Lung (tissue), 11 donors: ENCODE measurements at regions not wholly inside any gene's neighbourhood (a gene's known extent, or its start where the extent isn't known, plus 50 kb on each side); places are given as distances from the start of the nearest gene placed in this dataset.
A peak's percentile ranks its signal among the peaks of the same experiment; 100 is the strongest.
"Not testable (repeated sequence)": the region's sequence is repeated elsewhere in the genome, so short reads cannot be mapped to it uniquely, and the experiment has no call there.

ENCODE experiments used
- ATAC-seq: fragments of 200-7000 bp; cut with Tn5 transposase; one replicate; pipeline ENCODE4 v1.9.1; 2020; ENCODE audit warnings: moderate number of reproducible peaks; ENCODE audit not compliant: insufficient read depth, low FRiP score
- DNase-seq, 3 donors: peaks; one replicate each; pipeline ENCODE4 v3.0.0-alpha.2; 2013 to 2017
- H3K27ac ChIP-seq, 2 donors: one replicate each; pipeline ENCODE4 v1.5.1; 2013; ENCODE audit warnings: mild to moderate bottlenecking in 2 of 2, moderate library complexity in 2 of 2, control low read depth in 1 of 2, inconsistent platforms in 1 of 2, low read depth in 1 of 2, low read length in 1 of 2
- H3K27me3 ChIP-seq, 3 donors: one replicate each; pipeline ENCODE4 v1.5.1; 2013; ENCODE audit warnings: low read length in 2 of 3; ENCODE audit not compliant: control insufficient read depth in 3 of 3, insufficient read depth in 3 of 3
- H3K36me3 ChIP-seq, 4 donors: one replicate each; pipeline ENCODE4 v1.5.1; 2013; ENCODE audit warnings: low read length in 4 of 4, mild to moderate bottlenecking in 1 of 4, moderate library complexity in 1 of 4; ENCODE audit not compliant: control insufficient read depth in 4 of 4, insufficient read depth in 4 of 4
- H3K4me1 ChIP-seq, 5 donors: one replicate each; pipeline ENCODE4 v1.5.1; 2013; ENCODE audit warnings: low read length in 5 of 5, mild to moderate bottlenecking in 2 of 5, moderate library complexity in 1 of 5; ENCODE audit not compliant: control insufficient read depth in 5 of 5, insufficient read depth in 5 of 5
- H3K4me3 ChIP-seq: one replicate; pipeline ENCODE4 v1.5.1; 2013; ENCODE audit warnings: mild to moderate bottlenecking, control low read depth, moderate library complexity
- H3K9ac ChIP-seq, 2 donors: one replicate each; pipeline ENCODE4 v1.5.1; 2013; ENCODE audit warnings: low read length in 2 of 2, control low read depth in 1 of 2; ENCODE audit not compliant: insufficient read depth in 1 of 2
- H3K9me3 ChIP-seq, 4 donors: one replicate each; pipeline ENCODE4 v1.5.1; 2013; ENCODE audit warnings: low read length in 3 of 4, mild to moderate bottlenecking in 1 of 4, moderate library complexity in 1 of 4; ENCODE audit not compliant: control insufficient read depth in 4 of 4, insufficient read depth in 3 of 4
- WGBS, 2 donors: extraction: QIAGEN DNeasy Blood & Tissue Kit; methylation state at CpG; one replicate each; pipeline ENCODE4 v1.1.7; 2013; 5-methylcytosine and 5-hydroxymethylcytosine counted together
- TF ChIP-seq, protein P1 (sequence below): IDR thresholded peaks from 2 replicates; pipeline ENCODE4 v1.5.1; 2012; ENCODE audit warnings: mild to moderate bottlenecking; ENCODE audit errors: control extremely low read depth, extremely low read depth
- donor health status: control.
- donor health status: control.
- donor health status: Bipolar disorder and iron deficiency.
- donor health status: healthy.
- donor health status: DM: yes; HTN: yes; CAD: no.

GRCh38 chr3:81823882-81824395, 62.5 kb upstream of the GBE1 start:
- H3K27ac ChIP-seq: peak overlapping the region in 1 of 2 donors; percentile 21
- ATAC-seq (peak; percentile 34), DNase-seq (peak in 2 of 3 donors; percentile 23 to 34)
- H3K9me3 ChIP-seq: peaks cover 0 to 2% (median 0%) of the 10 kb centered on the region in 4 donors
- no peaks in the 10 kb centered on the region for H3K36me3 ChIP-seq
- no peak overlapping the region for H3K9ac ChIP-seq
- H3K4me1 ChIP-seq: peaks cover 0 to 12% (median 0%) of the 10 kb centered on the region in 5 donors
- TF ChIP-seq, protein P1, sequence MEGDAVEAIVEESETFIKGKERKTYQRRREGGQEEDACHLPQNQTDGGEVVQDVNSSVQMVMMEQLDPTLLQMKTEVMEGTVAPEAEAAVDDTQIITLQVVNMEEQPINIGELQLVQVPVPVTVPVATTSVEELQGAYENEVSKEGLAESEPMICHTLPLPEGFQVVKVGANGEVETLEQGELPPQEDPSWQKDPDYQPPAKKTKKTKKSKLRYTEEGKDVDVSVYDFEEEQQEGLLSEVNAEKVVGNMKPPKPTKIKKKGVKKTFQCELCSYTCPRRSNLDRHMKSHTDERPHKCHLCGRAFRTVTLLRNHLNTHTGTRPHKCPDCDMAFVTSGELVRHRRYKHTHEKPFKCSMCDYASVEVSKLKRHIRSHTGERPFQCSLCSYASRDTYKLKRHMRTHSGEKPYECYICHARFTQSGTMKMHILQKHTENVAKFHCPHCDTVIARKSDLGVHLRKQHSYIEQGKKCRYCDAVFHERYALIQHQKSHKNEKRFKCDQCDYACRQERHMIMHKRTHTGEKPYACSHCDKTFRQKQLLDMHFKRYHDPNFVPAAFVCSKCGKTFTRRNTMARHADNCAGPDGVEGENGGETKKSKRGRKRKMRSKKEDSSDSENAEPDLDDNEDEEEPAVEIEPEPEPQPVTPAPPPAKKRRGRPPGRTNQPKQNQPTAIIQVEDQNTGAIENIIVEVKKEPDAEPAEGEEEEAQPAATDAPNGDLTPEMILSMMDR: no peak
- no peak overlapping the region for H3K4me3 ChIP-seq
- H3K27me3 ChIP-seq: no peaks in the 10 kb centered on the region
- whole genome bisulfite sequencing, 2 donors: 3 to 7% methylated on average over 2 of the region's 2 CpGs

DNA sequence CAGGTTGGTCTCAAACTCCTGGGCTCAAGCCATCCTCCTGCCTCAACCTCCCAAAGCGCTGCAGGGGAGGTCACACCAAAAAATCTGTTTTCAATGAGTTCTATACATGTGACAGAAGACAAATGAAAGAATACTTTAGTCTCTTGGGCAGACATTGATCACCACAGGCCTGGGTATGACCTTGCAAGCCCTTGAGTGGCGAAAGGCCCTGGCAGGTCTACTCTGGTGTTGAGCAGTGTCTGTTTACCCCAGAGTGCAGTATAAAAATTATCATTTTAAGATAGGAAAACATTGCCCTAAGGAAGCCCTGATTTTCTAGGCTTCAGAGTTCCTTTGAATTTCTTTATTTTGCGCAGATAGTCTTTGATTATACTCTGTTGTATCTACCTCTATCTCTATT, 61.6 kb upstream of the GBE1 start:
- no peak for ATAC-seq
- H3K9ac ChIP-seq: no peak overlapping the region
- no peak for DNase-seq
- H3K27me3 ChIP-seq: no peaks in the 10 kb centered on the region
- H3K4me1 ChIP-seq: peaks cover 0 to 12% (median 0%) of the 10 kb centered on the region in 5 donors
- no peak overlapping the region for H3K4me3 ChIP-seq
- 91 to 94% methylated on average over 3 of the region's 3 CpGs for WGBS, 2 donors
- H3K9me3 ChIP-seq: peaks cover 0 to 2% (median 0%) of the 10 kb centered on the region in 4 donors
- no peak overlapping the region for H3K27ac ChIP-seq
- TF ChIP-seq, protein P1: no peak
- no peaks in the 10 kb centered on the region for H3K36me3 ChIP-seq

DNA sequence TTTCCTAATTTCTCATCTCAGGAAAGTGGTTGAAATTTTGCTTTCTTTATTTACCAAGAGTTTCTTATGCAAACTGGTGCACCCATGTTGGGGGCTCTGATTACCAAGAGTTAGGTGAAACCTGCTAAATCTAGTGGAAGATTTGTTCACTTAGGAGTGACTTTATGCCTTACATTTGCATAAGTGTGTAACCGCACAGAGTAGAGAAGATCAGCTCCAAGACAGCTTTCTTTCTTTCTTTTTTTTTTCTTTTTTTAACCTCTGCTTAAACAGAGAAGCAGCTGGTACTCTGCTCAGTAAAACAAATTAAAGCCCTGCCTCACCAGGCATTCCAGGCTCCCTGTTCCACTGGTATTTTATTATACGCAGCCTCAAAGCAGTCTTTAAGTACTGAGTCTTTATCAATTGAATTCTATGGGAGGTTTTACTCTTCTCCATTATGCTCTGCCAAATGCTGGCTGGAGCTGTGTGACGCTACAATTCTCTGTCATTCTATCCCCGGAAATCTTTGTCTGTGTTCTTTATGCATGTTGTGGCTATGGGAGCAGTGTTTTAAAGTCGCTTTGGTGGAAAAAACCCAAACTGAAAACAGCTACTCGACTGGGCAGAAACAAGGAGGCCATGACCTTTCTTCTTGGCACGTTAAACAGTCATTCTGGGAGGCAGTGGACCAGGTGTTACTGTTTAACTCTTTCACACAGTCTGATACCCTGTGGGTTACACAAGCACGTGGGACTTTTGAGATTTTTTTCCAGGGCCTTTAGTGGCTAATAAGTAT, 55.2 kb upstream of the GBE1 start:
- TF ChIP-seq, protein P1: no peak
- H3K36me3 ChIP-seq: no peaks in the 10 kb centered on the region
- WGBS, 2 donors: 40 to 62% methylated on average over 8 of the region's 8 CpGs
- H3K4me1 ChIP-seq: peaks cover 0 to 9% (median 0%) of the 10 kb centered on the region in 5 donors
- no peaks in the 10 kb centered on the region for H3K27me3 ChIP-seq
- ATAC-seq (no peak), DNase-seq (peak; percentile 15 to 53 (median 47))
- H3K27ac ChIP-seq: no peak overlapping the region
- H3K9ac ChIP-seq: peak overlapping the region in 1 of 2 donors; percentile 38
- H3K9me3 ChIP-seq: peaks cover 0 to 2% (median 0%) of the 10 kb centered on the region in 4 donors
- H3K4me3 ChIP-seq: no peak overlapping the region

DNA sequence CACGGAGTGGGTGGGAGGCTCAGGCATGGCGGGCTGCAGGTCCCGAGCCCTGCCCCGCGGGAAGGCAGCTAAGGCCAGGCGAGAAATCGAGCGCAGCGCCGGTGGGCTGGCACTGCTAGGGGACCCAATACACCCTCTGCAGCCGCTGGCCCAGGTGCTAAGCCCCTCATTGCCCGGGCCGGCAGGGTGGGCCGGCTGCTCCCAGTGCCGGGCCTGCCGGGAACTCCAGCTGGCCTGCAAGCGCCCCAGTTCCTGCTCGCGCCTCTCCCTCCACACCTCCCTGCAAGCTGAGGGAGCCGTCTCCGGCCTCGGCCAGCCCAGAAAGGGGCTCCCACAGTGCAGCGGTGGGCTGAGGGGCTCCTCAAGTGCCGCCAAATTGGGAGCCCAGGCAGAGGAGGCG, 50.7 kb upstream of the GBE1 start:
- ATAC-seq, H3K4me3 ChIP-seq, H3K27ac ChIP-seq, H3K9ac ChIP-seq, H3K36me3 ChIP-seq, DNase-seq, H3K9me3 ChIP-seq, H3K27me3 ChIP-seq, H3K4me1 ChIP-seq: not testable (repeated sequence)
- WGBS, 2 donors: 94 to 98% methylated on average over 18 to 25 of the region's 25 CpGs
